ENCODE measurements at regions not wholly inside any gene's neighbourhood (a gene's known extent, or its start where the extent isn't known, plus 50 kb on each side); places are given as distances from the start of the nearest gene placed in this dataset.

- DNase-seq (ENCODE audit: low read depth) = no peak
Observed at GRCh38 chr7:155885167-155886155, 73.2 kb upstream of the SHH start.

GRCh38 chr7:155884225-155885166 lies 72.2 kb upstream of the SHH start:
- no peak for DNase-seq (ENCODE audit: low read depth)

DNA sequence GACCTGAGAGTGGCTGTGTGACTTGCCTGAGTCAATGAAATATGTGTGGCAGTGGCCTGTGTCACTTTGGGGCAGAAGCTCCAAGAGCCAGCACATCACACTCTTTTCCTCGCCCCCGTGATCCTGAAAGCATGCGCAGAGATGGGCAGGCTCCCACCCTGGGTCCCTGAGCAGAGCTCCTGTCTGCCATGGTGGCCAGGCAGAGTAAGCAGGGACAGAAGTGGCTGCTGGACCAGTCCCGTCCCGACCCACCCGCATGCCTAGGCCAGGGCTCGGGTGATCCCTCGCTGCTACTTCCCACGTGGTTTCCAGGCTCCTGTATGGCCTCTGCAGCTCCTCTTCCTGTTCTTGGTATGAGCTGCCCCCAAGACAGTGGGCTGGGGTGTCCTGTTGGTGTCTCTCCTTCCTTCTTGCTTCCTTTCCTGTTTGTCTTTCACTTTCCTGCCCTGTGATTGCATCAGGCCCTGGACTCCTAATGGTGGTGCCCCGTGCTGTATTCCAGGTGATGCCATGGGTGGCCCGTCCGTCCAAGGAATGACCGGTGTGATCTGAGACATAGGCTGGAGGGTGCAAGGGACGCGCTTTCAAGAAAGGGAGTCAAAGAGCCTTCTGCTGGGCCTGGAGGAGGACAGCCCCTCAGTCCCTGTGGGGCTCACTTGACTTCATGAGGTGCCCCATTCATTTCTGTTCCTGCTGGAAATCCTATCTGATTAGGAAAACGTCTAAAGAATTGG lies 71.4 kb upstream of the SHH start:
- DNase-seq (ENCODE audit: low read depth) = no peak

DNA sequence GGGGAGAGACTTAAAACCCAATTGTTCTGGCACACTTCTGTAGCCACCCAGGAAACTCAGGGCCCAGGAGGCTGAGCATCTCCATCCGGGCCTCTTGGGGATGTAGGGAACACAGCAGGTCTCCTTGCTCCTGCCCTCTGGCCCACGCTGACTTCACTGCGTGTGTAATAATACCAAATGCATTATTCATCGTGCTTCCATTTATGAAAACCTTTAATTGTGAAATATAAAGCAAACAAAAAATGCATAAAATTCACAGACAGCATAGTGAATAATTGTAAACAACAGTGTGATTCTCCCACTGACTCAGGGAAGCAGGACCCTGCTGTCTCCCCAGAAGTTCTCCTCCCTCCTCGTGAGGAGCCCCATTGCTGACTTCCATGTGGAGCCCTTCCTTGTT lies 70.3 kb upstream of the SHH start:
- no peak for DNase-seq (ENCODE audit: low read depth)

GRCh38 chr7:155881471-155882350 lies 69.4 kb upstream of the SHH start:
- DNase-seq (ENCODE audit: low read depth) = no peak

GRCh38 chr7:155880721-155881120 lies 68.5 kb upstream of the SHH start:
- no peak for DNase-seq (ENCODE audit: low read depth)

- DNase-seq (ENCODE audit: low read depth) = no peak
Observed at GRCh38 chr7:155879592-155879991, 67.3 kb upstream of the SHH start.

DNA sequence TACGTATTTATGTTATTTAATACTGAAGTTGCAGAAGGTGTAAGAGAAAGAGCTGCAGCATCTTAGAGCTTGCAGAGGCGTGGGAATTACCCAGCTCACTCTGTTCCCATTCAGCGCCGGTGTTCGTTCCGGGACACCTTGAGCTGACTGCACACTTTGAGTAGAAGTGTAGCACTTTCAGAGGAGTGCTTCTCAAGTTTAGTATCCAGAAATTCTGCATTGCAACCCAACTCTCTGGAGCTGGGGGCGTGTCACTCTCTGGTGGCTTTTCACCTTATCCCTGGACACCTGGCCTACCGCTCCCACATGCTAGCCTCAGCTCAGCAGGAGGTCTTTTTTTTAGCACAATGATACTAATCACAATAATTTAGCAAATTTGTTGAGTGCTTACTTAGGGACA lies 66.4 kb upstream of the SHH start:
- no peak for DNase-seq (ENCODE audit: low read depth)

DNA sequence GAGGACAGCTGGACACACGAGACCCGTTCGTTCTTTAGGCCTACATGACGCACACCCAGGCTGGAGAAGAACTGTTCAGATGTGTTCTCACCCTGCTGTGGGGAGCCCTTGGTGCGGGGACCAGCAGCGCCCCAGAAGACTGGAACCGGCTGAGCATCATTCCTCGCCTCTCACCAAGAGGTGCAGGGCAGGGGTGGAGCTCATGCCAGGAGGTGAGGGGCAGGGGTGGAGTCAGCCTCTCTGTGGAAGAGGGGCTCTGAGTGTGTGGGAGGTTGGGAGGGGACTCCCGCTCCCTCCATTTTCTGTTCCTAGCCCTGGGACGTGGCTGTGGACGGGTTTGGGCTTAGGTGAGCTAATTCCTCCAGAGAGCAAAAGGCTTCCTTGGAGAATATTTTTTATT lies 66.0 kb upstream of the SHH start:
- no peak for DNase-seq (ENCODE audit: low read depth)

GRCh38 chr7:155877167-155877566 lies 64.9 kb upstream of the SHH start:
- no peak for DNase-seq (ENCODE audit: low read depth)

GRCh38 chr7:155874411-155874810 lies 62.1 kb upstream of the SHH start:
- no peak for DNase-seq (ENCODE audit: low read depth)

GRCh38 chr7:155874010-155874409 lies 61.7 kb upstream of the SHH start:
- DNase-seq (ENCODE audit: low read depth) = no peak

GRCh38 chr7:155872678-155873369 lies 60.6 kb upstream of the SHH start:
- DNase-seq (ENCODE audit: low read depth) = no peak

DNA sequence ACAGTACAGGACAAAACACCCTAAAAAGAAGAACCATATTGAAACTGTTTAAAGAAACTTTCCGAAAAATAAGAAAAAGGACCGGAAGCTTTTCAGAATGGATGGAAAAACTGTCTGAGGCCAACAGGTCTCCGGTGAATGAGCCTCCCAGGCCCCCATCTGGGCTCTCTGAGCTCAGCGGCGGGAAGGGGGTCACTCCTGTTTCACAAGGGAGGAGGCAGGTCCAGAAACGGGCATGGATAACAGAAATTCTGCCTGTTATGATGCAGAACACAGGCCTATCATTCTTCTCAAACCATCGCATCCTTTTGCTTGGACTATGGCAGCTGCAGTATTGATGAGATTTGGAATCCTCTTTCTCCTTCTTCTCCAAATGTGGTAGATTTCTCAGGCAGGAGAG lies 58.9 kb upstream of the SHH start:
- DNase-seq (ENCODE audit: low read depth) = no peak

- DNase-seq (ENCODE audit: low read depth) = no peak
Observed at GRCh38 chr7:155870334-155871180, 58.3 kb upstream of the SHH start.

DNA sequence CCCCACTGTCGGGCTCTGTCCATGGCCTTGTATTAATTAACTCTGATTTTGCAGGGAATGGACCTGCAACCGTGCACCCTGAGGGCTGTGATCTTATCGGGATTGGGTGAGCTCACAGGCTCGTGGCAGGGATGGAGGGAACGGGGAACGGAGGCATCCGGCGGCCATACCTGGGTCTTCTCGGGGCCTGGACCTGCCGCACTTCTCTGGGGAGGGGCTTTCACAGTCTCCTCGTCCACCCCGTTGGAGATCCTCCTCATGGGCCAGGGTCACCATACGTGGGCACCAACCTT lies 57.5 kb upstream of the SHH start:
- DNase-seq (ENCODE audit: low read depth) = no peak

GRCh38 chr7:155868955-155869783 lies 56.9 kb upstream of the SHH start:
- DNase-seq (ENCODE audit: low read depth) = no peak

GRCh38 chr7:155867734-155868400 lies 55.6 kb upstream of the SHH start:
- DNase-seq (ENCODE audit: low read depth) = no peak

All from stimulated activated CD8-positive, alpha-beta memory T cell treated with anti-CD3 and anti-CD28 coated beads, Interleukin-12 subunit alpha, Interleukin-12 subunit beta, amount 100 ng/mL, for 1 hour (primary cell).